Glomerular endothelial cell (primary cell): ENCODE measurements at regions not wholly inside any gene's neighbourhood (a gene's known extent, or its start where the extent isn't known, plus 50 kb on each side); places are given as distances from the start of the nearest gene placed in this dataset.
A peak's percentile ranks its signal among the peaks of the same experiment; 100 is the strongest.

Experiments
- DNase-seq: peaks from one replicate; pipeline ENCODE4 v3.0.0-alpha.2; 2011; ENCODE audit warnings: low read depth, low spot score; ENCODE audit errors: extremely low read depth

GRCh38 chr10:10787586-10787985, 230.1 kb upstream of the CELF2 start:
- DNase-seq, result no peak

- DNase-seq, result no peak
Measured at GRCh38 chr10:10788761-10789160, 228.9 kb upstream of the CELF2 start.

GRCh38 chr10:10791869-10792268, 225.8 kb upstream of the CELF2 start:
- DNase-seq, result no peak

- DNase-seq, result peak; percentile 92
Measured at GRCh38 chr10:10792681-10793080, 225.0 kb upstream of the CELF2 start.

GRCh38 chr10:10794046-10794445, 223.6 kb upstream of the CELF2 start:
- DNase-seq, result no peak

- DNase-seq, result no peak
Measured at GRCh38 chr10:10794791-10795191, 222.9 kb upstream of the CELF2 start.

GRCh38 chr10:10796061-10796773, 221.5 kb upstream of the CELF2 start:
- DNase-seq, result no peak

GRCh38 chr10:10796774-10797415, 220.8 kb upstream of the CELF2 start:
- DNase-seq, result no peak

- no peak for DNase-seq
Measured at GRCh38 chr10:10797513-10797912, 220.2 kb upstream of the CELF2 start.

GRCh38 chr10:10798102-10798863, 219.4 kb upstream of the CELF2 start:
- DNase-seq, result no peak

GRCh38 chr10:10798864-10799192, 218.8 kb upstream of the CELF2 start:
- DNase-seq, result no peak

GRCh38 chr10:10800961-10801360, 216.7 kb upstream of the CELF2 start:
- DNase-seq, result no peak

GRCh38 chr10:10803278-10803677, 214.4 kb upstream of the CELF2 start:
- DNase-seq, result no peak

- DNase-seq, result no peak
Measured at GRCh38 chr10:10804061-10804460, 213.6 kb upstream of the CELF2 start.

GRCh38 chr10:10804998-10805740, 212.5 kb upstream of the CELF2 start:
- no peak for DNase-seq

GRCh38 chr10:10807106-10807505, 210.6 kb upstream of the CELF2 start:
- no peak for DNase-seq

- no peak for DNase-seq
Measured at GRCh38 chr10:10811562-10811961, 206.1 kb upstream of the CELF2 start.

- no peak for DNase-seq
Measured at GRCh38 chr10:10813656-10814055, 204.0 kb upstream of the CELF2 start.

- no peak for DNase-seq
Measured at GRCh38 chr10:10814069-10814468, 203.6 kb upstream of the CELF2 start.

- DNase-seq, result no peak
Measured at GRCh38 chr10:10816447-10816846, 201.2 kb upstream of the CELF2 start.

- no peak for DNase-seq
Measured at GRCh38 chr10:10817609-10818008, 200.1 kb upstream of the CELF2 start.
